HL-60 (cell line): ENCODE measurements at regions not wholly inside any gene's neighbourhood (a gene's known extent, or its start where the extent isn't known, plus 50 kb on each side); places are given as distances from the start of the nearest gene placed in this dataset.

Experiments
- POLR2AphosphoS5 ChIP-seq: IDR thresholded peaks from 2 replicates; pipeline ENCODE4 v1.6.1; 2012; ENCODE audit warnings: low read depth
- TF ChIP-seq, protein P1 (sequence below): IDR thresholded peaks from one replicate; pipeline ENCODE4 v1.5.1; 2011; ENCODE audit warnings: low read length, control low read depth, inconsistent platforms; ENCODE audit not compliant: insufficient read depth

GRCh38 chr18:37922162-37922561 lies 356.6 kb upstream of the CELF4 start:
- TF ChIP-seq, protein P1, sequence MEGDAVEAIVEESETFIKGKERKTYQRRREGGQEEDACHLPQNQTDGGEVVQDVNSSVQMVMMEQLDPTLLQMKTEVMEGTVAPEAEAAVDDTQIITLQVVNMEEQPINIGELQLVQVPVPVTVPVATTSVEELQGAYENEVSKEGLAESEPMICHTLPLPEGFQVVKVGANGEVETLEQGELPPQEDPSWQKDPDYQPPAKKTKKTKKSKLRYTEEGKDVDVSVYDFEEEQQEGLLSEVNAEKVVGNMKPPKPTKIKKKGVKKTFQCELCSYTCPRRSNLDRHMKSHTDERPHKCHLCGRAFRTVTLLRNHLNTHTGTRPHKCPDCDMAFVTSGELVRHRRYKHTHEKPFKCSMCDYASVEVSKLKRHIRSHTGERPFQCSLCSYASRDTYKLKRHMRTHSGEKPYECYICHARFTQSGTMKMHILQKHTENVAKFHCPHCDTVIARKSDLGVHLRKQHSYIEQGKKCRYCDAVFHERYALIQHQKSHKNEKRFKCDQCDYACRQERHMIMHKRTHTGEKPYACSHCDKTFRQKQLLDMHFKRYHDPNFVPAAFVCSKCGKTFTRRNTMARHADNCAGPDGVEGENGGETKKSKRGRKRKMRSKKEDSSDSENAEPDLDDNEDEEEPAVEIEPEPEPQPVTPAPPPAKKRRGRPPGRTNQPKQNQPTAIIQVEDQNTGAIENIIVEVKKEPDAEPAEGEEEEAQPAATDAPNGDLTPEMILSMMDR = no peak
- no peak for TF ChIP-seq POLR2AphosphoS5
